Mesothelial cell of epicardium (in vitro differentiated cells): ENCODE measurements at regions not wholly inside any gene's neighbourhood (a gene's known extent, or its start where the extent isn't known, plus 50 kb on each side); places are given as distances from the start of the nearest gene placed in this dataset.

Experiments
- DNase-seq, 2 experiments: peaks; one replicate each; pipeline ENCODE4 v3.0.0; 2021; ENCODE audit warnings: low spot score in 2 of 2; ENCODE audit not compliant: unreplicated experiment in 2 of 2
- H3K27ac Mint-ChIP-seq: 2 replicates; pipeline ENCODE4 v1.8.0; 2021; ENCODE audit warnings: mixed read lengths
- H3K27me3 Mint-ChIP-seq: 2 replicates; pipeline ENCODE4 v1.8.0; 2021; ENCODE audit warnings: low read depth, mixed read lengths
- H3K36me3 Mint-ChIP-seq: 2 replicates; pipeline ENCODE4 v1.8.0; 2021; ENCODE audit warnings: mixed read lengths
- H3K4me1 Mint-ChIP-seq: 2 replicates; pipeline ENCODE4 v1.8.0; 2021; ENCODE audit warnings: mixed read lengths
- H3K4me3 Mint-ChIP-seq: 2 replicates; pipeline ENCODE4 v1.8.0; 2021; ENCODE audit warnings: mild to moderate bottlenecking, moderate library complexity, mixed read lengths
- H3K9me3 Mint-ChIP-seq: 2 replicates; pipeline ENCODE4 v1.8.0; 2021; ENCODE audit warnings: mixed read lengths
- TF ChIP-seq, protein P1 (sequence below): fragments of 200-600 bp; sonication (generic); IDR thresholded peaks from one replicate; pipeline ENCODE4 v1.5.0; 2021; ENCODE audit warnings: antibody characterized with exemption; ENCODE audit not compliant: unreplicated experiment

- TF ChIP-seq, protein P1, sequence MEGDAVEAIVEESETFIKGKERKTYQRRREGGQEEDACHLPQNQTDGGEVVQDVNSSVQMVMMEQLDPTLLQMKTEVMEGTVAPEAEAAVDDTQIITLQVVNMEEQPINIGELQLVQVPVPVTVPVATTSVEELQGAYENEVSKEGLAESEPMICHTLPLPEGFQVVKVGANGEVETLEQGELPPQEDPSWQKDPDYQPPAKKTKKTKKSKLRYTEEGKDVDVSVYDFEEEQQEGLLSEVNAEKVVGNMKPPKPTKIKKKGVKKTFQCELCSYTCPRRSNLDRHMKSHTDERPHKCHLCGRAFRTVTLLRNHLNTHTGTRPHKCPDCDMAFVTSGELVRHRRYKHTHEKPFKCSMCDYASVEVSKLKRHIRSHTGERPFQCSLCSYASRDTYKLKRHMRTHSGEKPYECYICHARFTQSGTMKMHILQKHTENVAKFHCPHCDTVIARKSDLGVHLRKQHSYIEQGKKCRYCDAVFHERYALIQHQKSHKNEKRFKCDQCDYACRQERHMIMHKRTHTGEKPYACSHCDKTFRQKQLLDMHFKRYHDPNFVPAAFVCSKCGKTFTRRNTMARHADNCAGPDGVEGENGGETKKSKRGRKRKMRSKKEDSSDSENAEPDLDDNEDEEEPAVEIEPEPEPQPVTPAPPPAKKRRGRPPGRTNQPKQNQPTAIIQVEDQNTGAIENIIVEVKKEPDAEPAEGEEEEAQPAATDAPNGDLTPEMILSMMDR = no peak
- Mint-ChIP-seq H3K9me3 (peaks cover 18% of the 10 kb centered on the region), H3K4me1 (peaks cover 36% of the 10 kb centered on the region), H3K4me3 (no peak overlapping the region), H3K27ac (peak overlapping the region; percentile 93), H3K27me3 (no peaks in the 10 kb centered on the region), H3K36me3 (peaks cover 5% of the 10 kb centered on the region)
- DNase-seq = no peak
Observed at GRCh38 chr1:55428944-55429931, 214.1 kb upstream of the USP24 start.

DNA sequence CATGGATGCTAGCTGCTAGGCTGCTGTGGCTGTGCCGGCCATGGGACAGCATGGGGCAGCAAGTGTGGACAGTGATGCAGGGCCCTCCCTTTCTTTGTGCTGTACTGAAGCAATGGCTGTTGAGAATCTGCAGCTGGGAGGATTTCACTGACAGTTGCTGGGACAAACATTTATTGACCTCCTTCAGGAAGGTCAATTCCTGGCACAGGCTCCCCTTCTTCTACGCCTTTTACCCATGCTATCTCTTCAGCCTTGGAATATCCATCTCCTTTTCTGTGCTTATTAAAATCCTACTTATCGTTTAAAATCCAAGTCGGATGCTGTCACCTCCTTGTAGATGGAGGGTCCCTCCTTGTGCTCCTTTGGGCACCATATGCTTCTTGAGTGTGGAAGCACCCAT is 213.1 kb upstream of the USP24 start:
- no peak for DNase-seq
- H3K36me3 Mint-ChIP-seq = peaks cover 2% of the 10 kb centered on the region
- H3K27ac Mint-ChIP-seq = peak overlapping the region; percentile 93
- peaks cover 9% of the 10 kb centered on the region for H3K9me3 Mint-ChIP-seq
- H3K4me3 Mint-ChIP-seq = no peak overlapping the region
- peaks cover 41% of the 10 kb centered on the region for H3K4me1 Mint-ChIP-seq
- H3K27me3 Mint-ChIP-seq = no peaks in the 10 kb centered on the region
- TF ChIP-seq, protein P1 = no peak

- H3K27ac Mint-ChIP-seq = peak overlapping the region; percentile 93
- H3K27me3 Mint-ChIP-seq = no peaks in the 10 kb centered on the region
- DNase-seq = no peak
- TF ChIP-seq, protein P1 = no peak
- H3K9me3 Mint-ChIP-seq = peaks cover 6% of the 10 kb centered on the region
- H3K36me3 Mint-ChIP-seq = no peaks in the 10 kb centered on the region
- H3K4me3 Mint-ChIP-seq = no peak overlapping the region
- H3K4me1 Mint-ChIP-seq = peaks cover 41% of the 10 kb centered on the region
Observed at GRCh38 chr1:55427606-55428005, 212.4 kb upstream of the USP24 start.

GRCh38 chr1:55426619-55427018 is 211.5 kb upstream of the USP24 start:
- DNase-seq = no peak
- peak overlapping the region; percentile 18 for H3K27ac Mint-ChIP-seq
- peaks cover 3% of the 10 kb centered on the region for H3K9me3 Mint-ChIP-seq
- H3K27me3 Mint-ChIP-seq = no peaks in the 10 kb centered on the region
- H3K4me3 Mint-ChIP-seq = no peak overlapping the region
- TF ChIP-seq, protein P1 = no peak
- H3K36me3 Mint-ChIP-seq = peaks cover 2% of the 10 kb centered on the region
- peaks cover 41% of the 10 kb centered on the region for H3K4me1 Mint-ChIP-seq

- H3K27me3 Mint-ChIP-seq = no peaks in the 10 kb centered on the region
- H3K9me3 Mint-ChIP-seq = peaks cover 4% of the 10 kb centered on the region
- H3K4me1 Mint-ChIP-seq = peaks cover 46% of the 10 kb centered on the region
- no peak overlapping the region for H3K27ac Mint-ChIP-seq
- no peak for DNase-seq
- TF ChIP-seq, protein P1 = no peak
- H3K4me3 Mint-ChIP-seq = no peak overlapping the region
- peaks cover 3% of the 10 kb centered on the region for H3K36me3 Mint-ChIP-seq
Observed at GRCh38 chr1:55426156-55426555, 211.0 kb upstream of the USP24 start.
